ENCODE measurements at regions not wholly inside any gene's neighbourhood (a gene's known extent, or its start where the extent isn't known, plus 50 kb on each side); places are given as distances from the start of the nearest gene placed in this dataset.

DNA sequence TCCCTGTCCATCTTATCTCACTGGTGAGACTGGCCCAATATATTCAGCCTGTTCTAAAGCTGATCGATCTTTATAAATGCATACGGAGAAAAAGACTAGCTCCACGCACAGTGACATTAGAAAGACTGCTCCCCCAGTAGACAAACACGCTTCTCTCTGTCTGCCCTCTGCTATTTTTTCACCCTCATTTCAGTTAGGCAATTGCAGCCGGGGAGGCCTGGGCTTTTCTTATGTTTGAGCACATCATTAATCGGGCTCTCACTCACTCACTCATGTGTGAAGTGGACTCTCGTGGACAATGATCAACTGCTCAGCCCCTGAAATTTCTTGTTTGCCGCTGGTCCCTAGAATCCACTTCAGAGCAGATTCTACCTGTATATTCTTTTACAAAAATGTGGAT is 824.7 kb upstream of the TENM3 start:
- no peak overlapping the region for H3K4me3 ChIP-seq (ENCODE audit: low read depth in 1 of 2, low read length in 2 of 2)
- TF ChIP-seq EZH2 (IDR thresholded peaks at IDR 0.05; ENCODE audit: borderline replicate concordance, low read depth, low read length, severe bottlenecking) = no peak
- TF ChIP-seq, protein P1, sequence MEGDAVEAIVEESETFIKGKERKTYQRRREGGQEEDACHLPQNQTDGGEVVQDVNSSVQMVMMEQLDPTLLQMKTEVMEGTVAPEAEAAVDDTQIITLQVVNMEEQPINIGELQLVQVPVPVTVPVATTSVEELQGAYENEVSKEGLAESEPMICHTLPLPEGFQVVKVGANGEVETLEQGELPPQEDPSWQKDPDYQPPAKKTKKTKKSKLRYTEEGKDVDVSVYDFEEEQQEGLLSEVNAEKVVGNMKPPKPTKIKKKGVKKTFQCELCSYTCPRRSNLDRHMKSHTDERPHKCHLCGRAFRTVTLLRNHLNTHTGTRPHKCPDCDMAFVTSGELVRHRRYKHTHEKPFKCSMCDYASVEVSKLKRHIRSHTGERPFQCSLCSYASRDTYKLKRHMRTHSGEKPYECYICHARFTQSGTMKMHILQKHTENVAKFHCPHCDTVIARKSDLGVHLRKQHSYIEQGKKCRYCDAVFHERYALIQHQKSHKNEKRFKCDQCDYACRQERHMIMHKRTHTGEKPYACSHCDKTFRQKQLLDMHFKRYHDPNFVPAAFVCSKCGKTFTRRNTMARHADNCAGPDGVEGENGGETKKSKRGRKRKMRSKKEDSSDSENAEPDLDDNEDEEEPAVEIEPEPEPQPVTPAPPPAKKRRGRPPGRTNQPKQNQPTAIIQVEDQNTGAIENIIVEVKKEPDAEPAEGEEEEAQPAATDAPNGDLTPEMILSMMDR (IDR thresholded peaks at IDR 0.05; ENCODE audit: borderline replicate concordance, extremely low read depth, low read length, poor library complexity, severe bottlenecking) = no peak
- ATAC-seq (ENCODE audit: insufficient read depth, low read depth) (no peak), DNase-seq (no peak)
- no peaks in the 10 kb centered on the region for H3K27me3 ChIP-seq (ENCODE audit: insufficient read depth, low read length, poor library complexity)
- no peaks in the 10 kb centered on the region for H3K4me1 ChIP-seq (ENCODE audit: insufficient read depth, low read length)
- H3K9ac ChIP-seq (ENCODE audit: low read depth, low read length) = no peak overlapping the region
- no peak overlapping the region for H3K4me2 ChIP-seq (ENCODE audit: insufficient read depth, low read length)
- no peak overlapping the region for H3K27ac ChIP-seq (ENCODE audit: low read length)
- peaks cover 1% of the 10 kb centered on the region for H3K9me3 ChIP-seq (ENCODE audit: insufficient read depth, low read length, severe bottlenecking)
- H3K79me2 ChIP-seq (ENCODE audit: insufficient read depth, low read length) = no peaks in the 10 kb centered on the region
- no peak overlapping the region for H2AFZ ChIP-seq (ENCODE audit: low read depth, low read length)
- H4K20me1 ChIP-seq (ENCODE audit: insufficient read depth, low read length) = no peaks in the 10 kb centered on the region
- H3K36me3 ChIP-seq (ENCODE audit: insufficient read depth, low read length) = no peaks in the 10 kb centered on the region

DNA sequence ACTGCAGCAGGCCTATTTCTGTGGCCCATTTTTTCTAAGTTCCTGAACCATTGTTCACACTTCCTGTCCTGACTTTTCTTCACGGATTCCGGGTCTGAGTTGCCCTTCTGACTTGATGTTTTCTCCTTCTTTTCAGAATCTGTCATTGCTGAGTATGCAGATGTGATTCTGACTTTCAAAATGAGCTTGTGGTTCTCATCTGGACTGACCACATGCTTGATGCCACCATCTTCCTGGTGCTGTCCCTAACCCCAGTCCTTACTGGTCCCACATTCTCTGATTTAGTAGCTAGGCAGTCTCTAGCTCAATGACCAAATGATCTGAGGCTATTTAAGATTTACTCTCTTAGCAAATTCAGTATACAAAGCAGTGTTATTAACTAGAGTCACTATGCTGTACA is 822.3 kb upstream of the TENM3 start:
- no peak for DNase-seq
- TF ChIP-seq EZH2 (IDR thresholded peaks at IDR 0.05; ENCODE audit: borderline replicate concordance, low read depth, low read length, severe bottlenecking) = no peak
- TF ChIP-seq, protein P1 (IDR thresholded peaks at IDR 0.05; ENCODE audit: borderline replicate concordance, extremely low read depth, low read length, poor library complexity, severe bottlenecking) = no peak
- Histone ChIP-seq H3K79me2 (ENCODE audit: insufficient read depth, low read length) (no peaks in the 10 kb centered on the region), H3K27me3 (ENCODE audit: insufficient read depth, low read length, poor library complexity) (no peaks in the 10 kb centered on the region), H3K4me2 (ENCODE audit: insufficient read depth, low read length) (no peak overlapping the region), H3K27ac (ENCODE audit: low read length) (no peak overlapping the region), H3K9ac (ENCODE audit: low read depth, low read length) (no peak overlapping the region), H3K9me3 (ENCODE audit: insufficient read depth, low read length, severe bottlenecking) (peaks cover 1% of the 10 kb centered on the region), H4K20me1 (ENCODE audit: insufficient read depth, low read length) (no peaks in the 10 kb centered on the region), H3K36me3 (ENCODE audit: insufficient read depth, low read length) (no peaks in the 10 kb centered on the region), H3K4me1 (ENCODE audit: insufficient read depth, low read length) (no peaks in the 10 kb centered on the region), H3K4me3 (ENCODE audit: low read depth in 1 of 2, low read length in 2 of 2) (no peak overlapping the region), H2AFZ (ENCODE audit: low read depth, low read length) (no peak overlapping the region)
- no peak for ATAC-seq (ENCODE audit: insufficient read depth, low read depth)

DNA sequence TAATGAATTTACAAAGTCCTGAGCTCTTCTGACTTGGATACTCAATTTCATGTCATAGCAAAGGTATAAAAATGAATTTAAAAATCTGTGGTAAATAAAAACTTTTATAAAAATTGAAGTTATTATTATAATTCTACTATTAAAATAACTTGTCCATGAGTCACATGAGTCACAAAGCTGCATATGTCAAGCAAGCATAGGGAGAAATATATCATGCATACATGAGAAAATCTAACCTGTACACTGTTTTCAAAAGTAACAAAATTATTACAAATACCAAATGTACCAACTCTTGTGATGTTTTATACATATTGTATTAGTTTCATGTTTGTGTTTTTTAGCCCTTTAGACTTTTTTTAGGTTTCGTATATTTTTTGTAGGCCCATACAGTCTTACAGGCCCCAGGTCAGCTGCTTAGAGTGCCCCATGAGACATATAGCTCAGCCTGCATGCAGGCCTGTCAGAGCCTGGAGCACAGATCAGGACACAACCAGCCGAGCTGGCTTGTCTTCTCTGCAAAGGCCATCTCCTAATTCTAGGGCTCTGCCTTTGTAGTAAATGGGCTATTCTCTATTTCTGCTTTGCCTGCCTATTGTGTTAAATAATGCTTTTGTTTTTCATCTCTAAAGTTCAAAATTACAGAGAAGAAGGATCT is 818.7 kb upstream of the TENM3 start:
- DNase-seq = no peak
- no peak for TF ChIP-seq EZH2 (IDR thresholded peaks at IDR 0.05; ENCODE audit: borderline replicate concordance, low read depth, low read length, severe bottlenecking)
- TF ChIP-seq, protein P1 (IDR thresholded peaks at IDR 0.05; ENCODE audit: borderline replicate concordance, extremely low read depth, low read length, poor library complexity, severe bottlenecking) = no peak
- H2AFZ ChIP-seq (ENCODE audit: low read depth, low read length) = no peak overlapping the region

More for the DNA sequence above, 818.7 kb upstream of the TENM3 start:
- Histone ChIP-seq H3K27ac (ENCODE audit: low read length) (no peak overlapping the region), H3K4me1 (ENCODE audit: insufficient read depth, low read length) (no peaks in the 10 kb centered on the region), H3K27me3 (ENCODE audit: insufficient read depth, low read length, poor library complexity) (no peaks in the 10 kb centered on the region), H3K4me2 (ENCODE audit: insufficient read depth, low read length) (no peak overlapping the region), H3K79me2 (ENCODE audit: insufficient read depth, low read length) (no peaks in the 10 kb centered on the region), H3K9ac (ENCODE audit: low read depth, low read length) (no peak overlapping the region), H3K4me3 (ENCODE audit: low read depth in 1 of 2, low read length in 2 of 2) (no peak overlapping the region), H3K36me3 (ENCODE audit: insufficient read depth, low read length) (no peaks in the 10 kb centered on the region), H4K20me1 (ENCODE audit: insufficient read depth, low read length) (no peaks in the 10 kb centered on the region), H3K9me3 (ENCODE audit: insufficient read depth, low read length, severe bottlenecking) (peaks cover 1% of the 10 kb centered on the region)
- no peak for ATAC-seq (ENCODE audit: insufficient read depth, low read depth)
